Left hindlimb (tissue), 1 donor: ENCODE measurements at regions not wholly inside any gene's neighbourhood (a gene's known extent, or its start where the extent isn't known, plus 50 kb on each side); places are given as distances from the start of the nearest gene placed in this dataset.
"Not testable (repeated sequence)": the region's sequence is repeated elsewhere in the genome, so short reads cannot be mapped to it uniquely, and the experiment has no call there.

ENCODE experiments used
- DNase-seq: peaks from one replicate; pipeline ENCODE4 v3.0.0-alpha.2; 2018

DNA sequence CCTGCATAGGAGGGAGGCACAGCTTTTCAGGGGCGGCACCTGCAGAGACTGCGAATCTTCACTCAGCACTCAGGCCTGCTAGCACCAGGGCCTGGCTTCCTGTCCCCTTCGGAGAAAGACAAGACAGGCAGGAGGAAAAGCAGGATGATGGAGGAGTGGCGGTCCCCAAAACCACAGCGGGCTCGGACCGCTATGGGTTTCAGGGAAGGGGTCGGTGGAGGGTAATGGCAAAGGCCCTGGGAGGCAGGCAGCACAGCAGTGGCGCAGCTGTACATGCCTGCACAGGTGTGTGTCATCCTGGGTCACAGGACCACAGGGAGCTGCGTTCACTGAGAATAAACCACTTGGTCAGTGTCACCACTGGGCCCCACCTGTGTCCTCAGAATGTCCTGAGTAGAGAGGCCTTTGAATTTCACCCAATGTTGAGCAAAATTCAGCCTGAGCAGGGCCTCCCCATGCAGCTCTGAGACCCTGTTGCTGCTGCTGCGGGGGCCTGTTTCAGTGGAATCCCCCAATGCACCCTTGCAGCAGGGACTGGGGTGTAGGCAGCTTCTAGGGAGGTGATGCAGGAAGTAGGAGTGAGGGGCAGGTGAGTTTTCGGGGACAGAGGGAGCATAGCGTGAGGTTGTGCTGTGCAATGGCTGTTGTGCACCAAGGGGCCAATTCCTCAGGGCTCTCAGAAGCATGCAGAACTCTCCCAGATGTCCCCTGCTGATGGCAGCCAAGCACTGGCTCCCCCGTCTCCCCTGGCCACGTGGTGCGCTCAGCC, 90.6 kb upstream of the PPP2R2D start:
- no peak for DNase-seq

- DNase-seq, result no peak
These were observed 89.8 kb upstream of the PPP2R2D start for GRCh38 chr10:131810805-131811629.

DNA sequence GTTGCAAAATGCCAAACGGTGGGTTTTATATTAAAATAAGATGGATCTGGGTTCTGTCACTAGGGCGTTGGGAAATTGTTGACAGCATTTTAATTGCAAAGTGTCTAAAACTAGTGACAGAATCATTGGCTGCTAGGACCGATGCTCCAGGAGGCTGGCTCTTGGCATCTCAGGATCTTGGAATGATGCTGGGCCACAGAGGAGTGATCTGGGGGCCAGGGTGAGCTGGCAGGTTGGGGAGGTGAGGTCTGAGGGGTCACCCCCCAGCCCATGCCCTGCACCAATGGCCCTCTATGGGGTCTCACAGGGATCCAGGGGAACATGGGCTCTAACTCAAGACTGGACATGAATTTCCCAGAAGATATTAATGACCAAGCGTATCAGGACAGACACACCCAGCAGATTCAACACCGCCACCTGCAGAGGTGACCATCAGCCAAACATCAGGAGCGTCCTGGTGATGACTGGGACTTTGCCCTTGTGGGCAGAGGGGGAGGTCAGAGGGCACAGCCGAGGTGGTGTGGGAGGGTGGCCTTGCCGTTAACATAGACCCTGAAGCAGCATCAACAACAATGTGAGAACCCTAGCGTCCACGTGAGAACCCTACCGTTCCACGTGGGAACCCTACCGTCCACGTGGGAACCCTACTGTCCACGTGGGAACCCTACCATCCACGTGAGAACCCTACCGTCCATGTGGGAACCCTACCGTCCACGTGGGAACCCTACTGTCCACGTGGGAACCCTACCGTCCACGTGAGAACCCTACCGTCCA, 89.0 kb upstream of the PPP2R2D start:
- DNase-seq, result no peak

- no peak for DNase-seq
These were observed 87.8 kb upstream of the PPP2R2D start for GRCh38 chr10:131812736-131813604.

- no peak for DNase-seq
These were observed 86.1 kb upstream of the PPP2R2D start for GRCh38 chr10:131814567-131815265.

GRCh38 chr10:131815266-131816156, 85.3 kb upstream of the PPP2R2D start:
- DNase-seq, result no peak

DNA sequence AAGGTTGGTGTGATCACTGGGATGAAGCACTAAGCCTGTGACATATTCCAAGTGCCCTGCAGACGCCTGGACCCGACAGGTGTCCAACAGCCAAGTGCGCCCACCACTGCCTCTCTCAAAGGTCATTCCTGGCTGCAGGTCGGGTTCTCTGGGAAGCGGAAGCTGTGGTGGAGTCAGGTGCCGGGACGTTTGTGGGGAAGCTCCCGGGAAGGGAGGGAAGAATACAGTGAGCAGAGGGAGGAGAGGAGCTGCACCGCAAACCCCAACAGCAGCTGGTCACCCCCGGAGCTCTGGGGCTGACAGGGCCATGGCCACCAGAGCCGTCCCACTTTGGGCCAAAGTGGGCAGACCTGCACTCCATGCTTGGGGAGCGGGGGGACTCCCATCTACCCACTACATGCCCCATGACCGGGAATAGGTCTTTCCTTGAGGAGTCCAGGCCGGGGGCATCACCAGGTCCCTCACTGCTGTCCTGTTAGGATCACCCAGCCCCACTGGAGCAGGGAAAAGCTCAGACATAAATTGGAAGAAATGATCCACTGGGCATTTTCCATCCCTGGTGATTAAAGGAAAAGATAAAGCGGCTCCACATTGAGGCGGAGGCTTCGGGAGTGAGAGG, 84.5 kb upstream of the PPP2R2D start:
- DNase-seq, result no peak

DNA sequence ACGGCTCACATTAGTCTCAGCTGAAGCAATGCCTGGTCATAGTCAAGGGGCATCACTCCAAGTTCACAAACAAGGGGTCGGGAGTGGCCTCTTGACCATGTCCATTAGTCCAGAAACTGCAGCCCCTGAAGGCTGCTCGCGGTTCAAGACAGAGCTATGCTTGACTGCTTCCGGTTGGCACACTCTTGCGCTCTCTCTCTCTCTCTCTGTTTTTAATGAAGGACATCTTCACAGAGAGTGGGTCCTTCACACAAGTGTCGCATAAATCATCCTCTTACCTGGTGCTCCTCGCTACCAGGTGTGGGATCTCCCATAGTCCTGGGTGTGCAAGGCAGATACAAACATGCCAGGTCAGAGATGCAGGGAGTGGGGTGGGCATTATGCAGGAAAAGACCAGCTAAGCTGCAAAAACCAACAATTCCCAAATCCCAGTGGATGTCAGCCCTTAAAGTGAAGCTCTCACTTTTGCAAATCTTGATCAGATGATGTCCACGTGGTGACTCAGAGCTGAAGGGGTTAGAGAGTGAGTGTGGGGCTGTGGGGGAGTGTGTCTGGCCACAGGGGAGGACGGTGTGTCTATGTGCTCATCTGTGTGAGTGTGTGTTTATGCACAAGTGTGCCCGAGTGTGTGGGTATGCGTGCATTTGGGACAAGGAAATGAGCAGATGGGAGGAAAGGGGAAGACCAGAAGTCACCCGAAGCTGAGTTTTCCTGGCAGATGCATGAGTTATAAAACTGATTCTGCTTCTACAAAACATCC, 83.7 kb upstream of the PPP2R2D start:
- no peak for DNase-seq

DNA sequence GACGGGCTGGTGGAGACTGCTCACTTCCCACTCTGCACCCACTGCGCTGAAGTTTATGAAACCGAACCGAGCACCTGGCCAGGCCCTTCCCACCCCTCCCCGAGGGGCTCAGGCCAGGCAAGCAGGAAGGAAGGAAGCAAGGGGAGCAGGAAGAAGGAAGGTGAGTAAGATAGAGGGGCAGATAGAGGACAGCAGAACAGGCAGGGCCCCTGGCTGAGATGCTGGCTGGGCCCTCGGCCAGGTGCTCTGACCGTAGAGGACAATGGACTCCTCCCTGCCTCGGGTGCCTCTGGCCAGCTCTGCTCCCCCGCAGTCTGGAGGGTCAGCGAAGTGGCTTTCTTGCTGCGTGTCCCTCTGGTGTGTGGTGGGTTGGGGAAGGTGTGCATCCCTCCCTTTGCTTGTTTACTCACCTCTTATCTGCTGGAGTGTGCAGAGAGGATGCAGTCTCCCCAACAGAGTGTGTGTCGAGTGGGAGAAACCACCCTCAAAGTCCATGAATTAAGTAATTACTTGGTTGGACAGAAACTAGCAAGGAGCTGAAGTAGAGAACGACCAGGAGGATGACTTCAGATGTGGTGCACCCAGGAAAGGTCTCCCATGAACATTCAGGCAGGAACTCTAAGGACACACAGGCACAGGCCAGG, 82.8 kb upstream of the PPP2R2D start:
- DNase-seq, result no peak

GRCh38 chr10:131818510-131819234, 82.1 kb upstream of the PPP2R2D start:
- DNase-seq, result no peak

DNA sequence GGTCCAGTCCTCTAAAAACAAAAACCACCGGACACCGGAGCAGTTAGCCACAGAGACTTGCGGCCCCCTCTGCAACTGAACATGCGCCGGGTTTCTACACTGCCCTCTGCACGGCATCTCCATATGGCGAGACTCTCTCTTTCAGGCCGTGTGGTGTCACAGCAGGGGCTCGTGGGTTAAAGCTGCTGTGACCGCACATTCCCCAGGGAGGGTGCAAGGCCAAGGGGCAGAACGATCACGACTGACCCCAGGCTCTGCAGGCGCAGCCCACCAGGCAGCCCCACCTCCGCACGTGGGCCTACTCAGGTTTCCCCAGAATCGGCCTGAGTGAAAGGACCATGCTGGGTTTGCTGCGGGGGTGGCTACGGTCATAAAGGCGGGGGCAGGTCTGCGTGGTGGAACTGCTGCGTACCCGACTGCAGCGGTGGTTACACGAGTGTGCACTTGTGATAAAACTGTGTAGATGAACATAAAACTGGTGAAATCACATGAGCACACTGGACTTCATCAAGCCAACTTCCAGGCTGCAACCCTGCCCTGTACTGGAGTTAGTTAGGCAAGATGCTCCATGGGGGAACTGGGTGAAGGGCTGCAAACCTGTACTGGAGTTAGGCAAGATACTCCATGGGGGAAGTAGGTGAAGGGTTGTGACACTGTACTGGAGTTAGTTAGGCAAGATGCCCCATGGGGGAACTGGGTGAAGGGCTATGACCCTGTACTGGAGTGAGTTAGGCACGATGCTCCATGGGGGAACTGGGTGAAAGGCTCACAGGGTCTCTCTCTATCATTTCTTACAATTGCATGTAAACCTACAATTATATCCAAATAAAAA, 81.4 kb upstream of the PPP2R2D start:
- no peak for DNase-seq

DNA sequence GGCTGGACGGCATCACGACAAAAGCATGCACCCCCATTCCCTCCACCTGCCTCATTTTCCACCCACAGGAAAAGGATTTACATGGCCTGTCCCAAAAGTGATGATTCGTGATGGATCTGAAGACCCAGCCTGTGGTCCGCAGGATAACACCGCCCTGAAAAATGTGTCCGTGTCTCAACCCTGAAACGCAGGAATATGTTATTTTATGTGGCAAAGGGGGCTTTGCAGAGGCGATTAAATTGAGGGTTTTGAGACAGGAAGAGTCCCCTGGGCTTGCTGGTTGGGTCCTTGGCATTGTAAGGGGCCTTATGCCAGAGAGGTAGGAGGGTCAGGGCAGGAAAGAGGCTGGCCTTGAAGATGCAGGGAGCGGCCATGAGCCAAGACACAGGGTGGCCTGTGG, 80.2 kb upstream of the PPP2R2D start:
- DNase-seq, result no peak

- no peak for DNase-seq
These were observed 79.3 kb upstream of the PPP2R2D start for GRCh38 chr10:131821378-131822012.

GRCh38 chr10:131822013-131822691, 78.7 kb upstream of the PPP2R2D start:
- no peak for DNase-seq

GRCh38 chr10:131822692-131823245, 78.0 kb upstream of the PPP2R2D start:
- DNase-seq, result no peak

DNA sequence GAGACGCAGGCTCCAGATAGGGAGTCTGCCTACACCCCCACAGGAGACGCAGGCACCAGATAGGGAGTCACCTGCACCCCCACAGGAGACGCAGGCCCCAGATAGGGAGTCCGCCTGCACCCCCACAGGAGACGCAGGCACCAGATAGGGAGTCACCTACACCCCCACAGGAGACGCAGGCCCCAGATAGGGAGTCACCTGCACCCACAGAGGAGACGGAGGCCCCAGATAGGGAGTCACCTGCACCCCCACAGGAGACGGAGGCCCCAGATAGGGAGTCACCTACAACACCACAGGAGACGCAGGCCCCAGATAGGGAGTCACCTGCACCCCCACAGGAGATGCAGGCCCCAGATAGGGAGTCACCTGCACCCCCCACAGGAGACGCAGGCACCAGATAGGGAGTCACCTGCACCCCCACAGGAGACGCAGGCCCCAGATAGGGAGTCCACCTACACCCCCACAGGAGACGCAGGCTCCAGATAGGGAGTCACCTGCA, 77.2 kb upstream of the PPP2R2D start:
- not testable (repeated sequence) for DNase-seq
